Hippocampal formation (tissue), 2 donors: ENCODE measurements at regions not wholly inside any gene's neighbourhood (a gene's known extent, or its start where the extent isn't known, plus 50 kb on each side); places are given as distances from the start of the nearest gene placed in this dataset.
"Not testable (repeated sequence)": the region's sequence is repeated elsewhere in the genome, so short reads cannot be mapped to it uniquely, and the experiment has no call there.

Experiments
- DNase-seq, 2 donors: peaks; one replicate each; lab custom pipeline; 2025; lab: John Stamatoyannopoulos, UW

DNA sequence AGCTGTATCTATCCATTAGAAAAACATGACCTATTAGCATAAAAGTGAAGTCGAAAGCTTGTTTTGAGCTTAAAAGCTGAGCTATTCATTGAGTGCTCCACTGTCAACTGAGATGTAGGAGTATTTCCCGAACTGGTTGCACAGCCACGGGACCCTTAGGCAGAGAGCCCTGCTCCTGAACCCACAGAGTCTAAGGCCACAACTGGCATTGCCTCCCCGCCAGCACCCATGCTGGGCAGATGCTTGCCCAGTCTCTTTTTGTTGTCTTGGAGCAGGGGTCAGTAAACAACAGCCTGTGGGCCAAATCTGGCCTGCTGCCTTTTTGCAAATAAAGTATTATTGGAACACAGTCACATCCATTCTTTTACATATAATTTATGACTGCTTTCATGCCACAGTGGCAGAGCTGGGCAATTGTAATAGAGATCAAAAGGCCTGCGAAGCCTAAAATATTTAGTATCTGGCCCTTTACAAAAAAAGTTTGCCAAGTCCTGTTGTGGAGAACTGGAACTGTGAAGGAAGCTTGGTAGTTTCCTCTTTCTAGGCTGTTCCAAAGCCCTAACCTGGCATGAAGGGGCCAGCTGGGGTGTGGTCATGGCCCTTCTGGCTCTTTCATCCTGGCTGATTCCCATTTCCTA is 58.4 kb upstream of the WAPL start:
- peak; percentile 38 to 76 for DNase-seq

DNA sequence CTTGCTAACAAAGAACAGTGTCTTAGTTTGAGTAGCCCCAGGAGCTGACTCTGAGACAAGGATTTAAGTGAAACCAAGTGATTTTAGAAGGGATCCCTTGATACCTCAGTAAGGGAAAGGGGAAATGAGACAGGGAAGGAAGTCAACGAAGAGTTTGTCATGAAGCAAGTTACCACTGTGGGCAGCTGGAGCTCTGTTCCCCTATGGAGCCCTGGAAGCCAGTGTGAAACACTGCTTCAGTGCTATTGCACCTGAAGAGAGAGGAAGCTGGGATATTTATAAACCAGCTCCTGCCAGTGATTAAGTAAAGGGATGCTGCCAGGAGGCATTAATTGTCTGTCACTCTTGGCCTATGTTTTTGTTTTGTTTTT is 58.9 kb upstream of the WAPL start:
- DNase-seq = no peak

DNA sequence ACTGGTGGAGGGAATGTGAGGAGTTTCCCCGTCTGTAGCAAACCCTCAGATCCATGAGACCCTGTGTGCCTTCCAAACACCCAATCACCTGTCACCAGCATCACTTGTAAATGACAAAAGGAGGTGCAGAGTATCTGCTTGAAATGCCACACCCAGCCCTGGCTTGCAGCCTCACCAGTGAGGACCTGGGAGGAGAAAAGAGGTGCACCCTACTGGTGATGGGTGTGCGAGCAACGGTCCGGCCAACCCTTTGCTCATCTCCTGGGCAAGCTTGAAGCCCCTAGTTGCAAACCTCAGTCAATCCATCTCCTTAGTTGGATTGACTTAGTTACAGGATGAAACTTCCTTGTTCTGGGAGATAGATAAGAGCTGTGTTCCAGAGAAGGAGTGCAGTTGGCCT is 62.4 kb upstream of the WAPL start:
- DNase-seq = no peak

DNA sequence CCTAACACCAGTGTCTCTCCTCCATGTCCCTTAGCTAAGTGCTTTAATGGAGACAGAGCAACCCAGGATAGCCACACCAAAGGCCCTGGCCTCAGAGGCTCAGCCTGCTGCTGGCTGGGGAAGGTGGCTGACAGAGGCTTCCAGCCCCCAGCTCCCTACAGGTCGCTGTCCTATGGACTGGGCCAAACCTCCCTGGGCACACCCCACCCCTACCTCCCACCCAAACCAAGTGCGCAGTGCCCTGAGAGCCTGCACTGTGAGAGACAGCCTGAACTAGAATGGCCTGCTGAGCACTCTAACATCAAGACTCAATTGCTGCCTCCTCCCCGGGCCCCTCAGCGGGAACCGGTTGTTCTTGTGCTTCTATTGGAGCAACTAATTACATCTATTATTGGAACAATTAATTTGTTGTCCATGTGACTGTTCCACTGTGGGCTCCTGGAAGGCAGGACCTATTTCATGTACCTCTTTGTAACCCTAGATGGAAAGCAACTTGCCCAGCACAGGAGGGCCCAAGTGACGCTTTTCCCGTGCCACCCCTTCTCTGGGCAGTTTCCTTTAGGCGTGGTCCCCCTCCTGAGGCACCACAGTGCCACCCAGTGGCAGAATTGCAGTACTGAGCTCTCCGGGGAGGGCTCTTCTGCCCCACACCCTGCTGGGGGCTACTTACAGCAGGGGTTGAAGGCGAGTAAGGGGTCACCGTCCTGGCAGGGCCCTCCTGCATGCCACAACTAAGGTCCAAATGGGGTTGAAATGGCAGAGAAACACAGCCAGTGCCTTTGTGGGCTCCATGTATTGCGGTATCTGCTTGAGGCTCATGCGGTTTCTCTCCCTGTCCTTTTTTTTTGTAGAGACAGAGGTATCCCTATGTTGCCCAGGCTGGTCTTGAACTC is 63.7 kb upstream of the WAPL start:
- peak; percentile 70 to 79 for DNase-seq

GRCh38 chr10:86586516-86586915 is 64.9 kb upstream of the WAPL start:
- DNase-seq = peak; percentile 20 to 57

GRCh38 chr10:86588781-86589180 is 65.6 kb upstream of the OPN4 start:
- not testable (repeated sequence) for DNase-seq

DNA sequence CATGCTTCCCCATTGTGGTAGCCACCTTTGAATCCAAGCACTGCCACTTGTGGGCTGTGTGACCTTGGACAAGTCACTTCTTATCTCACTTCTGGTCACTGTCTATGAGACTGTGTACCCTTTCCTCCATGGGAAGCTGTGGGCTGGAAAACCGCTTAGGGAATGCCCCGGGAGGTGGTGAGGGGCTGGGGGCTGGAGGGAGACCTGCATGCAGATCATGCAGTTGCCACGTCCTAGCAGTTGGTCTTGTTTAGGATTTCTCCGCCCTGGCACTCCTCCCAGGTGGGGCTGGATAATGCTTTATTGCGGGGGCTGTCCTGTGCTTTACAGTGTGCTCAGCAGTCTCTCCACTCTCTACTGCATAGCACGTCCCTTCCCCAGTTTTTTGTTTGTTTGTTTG is 62.9 kb upstream of the OPN4 start:
- no peak for DNase-seq

GRCh38 chr10:86592413-86592812 is 61.9 kb upstream of the OPN4 start:
- no peak for DNase-seq

DNA sequence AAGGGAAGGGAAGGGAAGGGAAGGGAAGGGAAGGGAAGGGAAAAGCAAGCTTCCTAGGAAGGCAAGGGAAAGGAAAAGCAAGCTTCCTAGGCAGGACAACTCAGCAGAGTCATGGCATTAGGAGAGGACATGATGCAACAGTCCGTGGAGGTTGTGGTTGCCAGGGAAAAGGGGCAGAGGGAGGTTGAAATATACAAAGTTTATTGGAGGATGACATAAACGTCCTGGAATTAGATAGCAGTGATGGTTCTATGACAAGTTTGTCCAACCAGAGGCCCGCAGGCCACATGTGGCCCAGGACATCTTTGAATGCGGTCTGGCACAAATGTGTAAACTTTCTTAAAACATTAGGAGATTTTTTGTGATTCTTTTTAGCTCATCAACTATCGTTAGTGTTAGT is 59.8 kb upstream of the OPN4 start:
- DNase-seq = no peak

DNA sequence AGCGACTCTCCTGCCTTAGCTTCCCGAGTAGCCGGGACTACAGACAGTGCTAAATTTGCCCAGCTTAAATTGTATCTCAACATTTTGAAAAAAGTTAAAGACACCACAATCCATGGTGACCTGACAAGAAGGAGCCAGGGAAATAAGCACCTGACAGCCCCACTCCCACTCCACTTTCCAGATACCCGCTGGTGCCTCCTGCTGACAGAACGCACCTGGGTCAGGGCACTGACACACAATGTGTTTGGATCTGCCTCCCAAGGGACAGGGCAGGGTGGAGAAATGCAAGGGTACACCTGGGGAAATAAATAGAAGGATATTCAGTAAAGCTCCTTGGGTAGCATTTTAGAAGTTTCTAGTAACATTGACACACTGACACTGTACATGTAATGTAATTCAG is 58.9 kb upstream of the OPN4 start:
- no peak for DNase-seq

DNA sequence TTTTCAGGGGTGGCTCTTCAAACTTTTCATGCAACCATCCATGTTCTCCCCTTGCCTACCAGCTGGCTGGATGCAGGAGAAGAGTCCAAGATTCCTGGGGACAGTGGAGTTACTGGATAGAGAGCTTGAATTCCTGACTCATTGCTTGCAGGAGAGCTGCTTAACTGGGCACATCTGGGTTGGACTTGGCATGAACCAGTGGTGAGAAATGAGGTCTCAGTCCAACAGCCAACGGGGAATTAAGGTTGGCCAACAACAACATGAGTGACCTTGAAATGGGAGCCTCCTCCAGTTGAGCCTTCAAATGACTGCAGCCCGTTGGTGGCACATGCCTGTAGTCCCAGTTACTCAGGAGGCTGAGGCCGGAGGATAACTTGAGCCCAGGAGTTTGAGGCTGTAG is 58.1 kb upstream of the OPN4 start:
- no peak for DNase-seq

DNA sequence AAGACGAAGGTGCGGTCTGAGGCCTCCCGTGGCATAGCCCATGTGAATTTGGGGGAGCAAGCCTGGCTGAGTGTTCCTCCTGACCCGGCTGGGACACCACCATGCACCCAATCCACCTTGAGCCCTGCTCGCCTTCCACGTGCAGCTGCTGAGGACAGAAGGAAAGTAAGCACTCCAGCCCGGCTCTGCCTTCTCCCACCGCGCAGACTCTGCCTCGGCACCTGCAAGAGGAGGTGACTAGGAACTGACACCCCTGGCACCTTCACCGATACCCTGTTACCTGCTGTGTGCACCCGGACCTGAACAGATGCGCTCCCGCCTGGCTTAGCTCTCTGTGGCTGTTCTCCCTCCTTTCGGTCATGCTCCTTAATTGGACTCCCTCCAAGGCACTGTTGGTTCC is 57.0 kb upstream of the OPN4 start:
- no peak for DNase-seq

- DNase-seq = no peak
Observed at GRCh38 chr10:86598151-86598550, 56.2 kb upstream of the OPN4 start.

DNA sequence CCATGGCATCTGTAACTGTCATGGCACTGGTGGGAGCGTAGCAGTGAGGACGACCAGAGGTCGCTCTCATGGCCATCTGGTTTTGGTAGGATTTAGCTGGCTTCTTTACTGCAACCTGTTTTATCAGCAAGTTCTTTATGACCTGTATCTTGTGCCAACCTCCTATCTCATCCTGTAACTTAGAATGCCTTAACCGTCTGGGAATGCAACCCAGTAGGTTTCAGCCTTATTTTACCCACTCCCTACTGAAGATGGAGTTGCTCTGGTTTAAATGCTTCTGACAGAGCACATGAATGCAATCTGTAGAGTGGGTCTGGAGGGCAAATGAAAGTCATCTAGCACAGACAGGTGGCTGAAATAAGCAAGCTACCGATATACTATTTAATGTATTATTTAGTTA is 55.3 kb upstream of the OPN4 start:
- DNase-seq = no peak

DNA sequence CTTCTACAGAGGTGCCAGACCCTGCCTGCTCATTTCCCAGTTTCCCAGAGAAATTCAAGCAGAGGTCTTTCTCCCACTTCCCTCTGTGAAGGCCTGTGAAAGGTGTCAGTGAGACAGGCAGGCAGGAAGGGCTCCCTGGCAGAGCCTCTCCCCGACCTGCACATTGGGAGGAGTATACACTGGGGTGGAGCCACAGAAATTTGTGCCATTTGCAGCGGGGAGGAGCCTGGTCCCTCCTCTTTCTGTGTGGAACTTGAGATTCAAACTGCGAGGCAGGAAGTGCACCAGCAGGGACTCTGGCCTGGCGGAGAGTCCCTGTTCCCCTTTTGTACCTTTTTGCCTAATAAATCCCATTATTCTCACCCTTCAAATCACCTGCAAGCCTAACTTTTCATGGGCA is 54.6 kb upstream of the OPN4 start:
- no peak for DNase-seq

DNA sequence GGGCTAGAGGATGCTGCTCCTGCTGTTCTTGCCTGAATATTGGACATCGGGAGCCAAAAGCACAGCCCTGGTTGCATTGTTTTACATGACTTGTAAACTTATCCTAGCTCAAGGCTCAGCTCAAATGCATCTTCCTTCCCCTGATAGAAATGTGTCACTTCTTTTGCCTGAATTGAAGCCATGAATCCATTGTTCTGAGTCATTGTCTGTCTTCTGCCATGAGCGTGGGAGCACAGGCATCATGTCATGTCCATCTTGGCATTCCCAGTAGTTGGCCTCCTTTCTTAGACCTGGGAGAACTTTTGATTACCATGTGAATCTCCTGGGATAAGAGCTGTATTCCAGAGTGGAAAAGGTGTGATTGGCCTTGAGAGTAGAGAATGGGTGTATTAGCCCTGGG is 54.1 kb upstream of the OPN4 start:
- DNase-seq = no peak

GRCh38 chr10:86601956-86602602 is 52.3 kb upstream of the OPN4 start:
- DNase-seq = no peak

GRCh38 chr10:86603256-86603655 is 51.1 kb upstream of the OPN4 start:
- DNase-seq = no peak
